ENCODE measurements at regions not wholly inside any gene's neighbourhood (a gene's known extent, or its start where the extent isn't known, plus 50 kb on each side); places are given as distances from the start of the nearest gene placed in this dataset.

DNA sequence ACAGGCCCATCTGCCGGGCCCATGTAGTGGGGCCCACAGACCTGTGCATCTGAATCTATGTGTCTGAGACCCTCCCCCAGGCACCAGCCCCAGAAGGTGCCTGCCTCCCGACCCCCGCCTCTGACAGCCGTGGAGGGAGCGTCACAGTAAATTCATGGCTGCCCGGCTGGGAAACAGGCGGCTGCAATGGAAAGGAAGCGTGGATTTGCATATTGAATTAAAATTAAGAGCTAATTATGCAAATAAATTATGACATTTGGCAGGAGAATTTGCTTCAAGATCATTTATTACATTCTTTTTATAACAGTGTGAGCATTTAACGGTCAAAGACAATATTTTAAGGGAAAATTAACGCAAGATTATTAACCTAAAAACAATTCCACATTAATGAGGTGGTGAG, 92.3 kb downstream of the HIF1AN start:
- Histone ChIP-seq H3K9me3 (ENCODE audit: control insufficient read depth in 1 of 2, insufficient read depth in 1 of 2, low read depth in 1 of 2, low read length in 2 of 2) (no peaks in the 10 kb centered on the region), H3K36me3 (ENCODE audit: control insufficient read depth in 1 of 2, insufficient read depth in 2 of 2, low read length in 2 of 2) (no peaks in the 10 kb centered on the region), H3K27ac (ENCODE audit: low read depth, low read length) (no peak overlapping the region), H3K79me2 (ENCODE audit: insufficient read depth, low read length) (no peaks in the 10 kb centered on the region), H3K9me2 (ENCODE audit: insufficient read depth) (no peaks in the 10 kb centered on the region), H3K27me3 (ENCODE audit: insufficient read depth, low read length) (no peaks in the 10 kb centered on the region; the same call in 1 of the 2 replicates), H4K20me1 (ENCODE audit: insufficient read depth) (no peaks in the 10 kb centered on the region), H3K4me1 (ENCODE audit: control insufficient read depth in 1 of 2, insufficient read depth in 2 of 2, low read length in 2 of 2) (no peaks in the 10 kb centered on the region; a peak in 1 of 4 replicates), H3K4me2 (ENCODE audit: low read length) (no peak overlapping the region), H2AFZ (ENCODE audit: low read depth, low read length, poor library complexity, severe bottlenecking) (no peak overlapping the region), H3K4me3 (replicated peaks in 1 of 2; ENCODE audit: low read depth in 1 of 2, low read length in 2 of 2) (no peak overlapping the region), H3K9ac (ENCODE audit: low read length) (no peak overlapping the region)
- POLR2A ChIA-PET, result no interaction called here
- DNase-seq (ENCODE audit: low read depth, low spot score) (no peak), ATAC-seq (no peak)
- RAD21 ChIA-PET (ENCODE audit: low non-redundant PET in 1 of 2, low total read pairs in 2 of 2, uncharacterized antibody in 2 of 2, unreplicated experiment in 2 of 2), result no interaction called here
- CTCF ChIA-PET, result interaction anchor here (1.8 kb wide), 1 partner anchor 9 kb away, joined by 7 read pairs; no protein-coding TSS in a partner anchor
- TF ChIP-seq SRF (IDR thresholded peaks at IDR 0.05; ENCODE audit: low read depth) (no peak), ELF1 (IDR thresholded peaks at IDR 0.05; ENCODE audit: borderline replicate concordance, low read depth) (no peak), EGR1 (IDR thresholded peaks at IDR 0.05; ENCODE audit: low read depth) (no peak), CEBPB (IDR thresholded peaks at IDR 0.05; ENCODE audit: low read depth) (no peak), SIN3A (IDR thresholded peaks at IDR 0.05; ENCODE audit: low read depth) (no peak), TCF7L2 (IDR thresholded peaks at IDR 0.05; ENCODE audit: borderline replicate concordance, extremely low read depth, insufficient read depth, insufficient read length) (no peak), ZFX (IDR thresholded peaks at IDR 0.05) (no peak), EZH2 (IDR thresholded peaks at IDR 0.05) (no peak), POLR2AphosphoS5 (IDR thresholded peaks at IDR 0.05; ENCODE audit: low read depth, low read length) (no peak), CBX3 (IDR thresholded peaks at IDR 0.05; ENCODE audit: low read depth) (no peak), YY1 (IDR thresholded peaks at IDR 0.05; ENCODE audit: extremely low read depth, insufficient replicate concordance, low read depth, low read length) (no peak), ZNF274 (IDR thresholded peaks at IDR 0.05; ENCODE audit: low read depth, low read length) (no peak)
- no TSS peak for BruUV-seq (replicated peaks)
- intact Hi-C loops (cut with micrococcal nuclease), result no loop called here

DNA sequence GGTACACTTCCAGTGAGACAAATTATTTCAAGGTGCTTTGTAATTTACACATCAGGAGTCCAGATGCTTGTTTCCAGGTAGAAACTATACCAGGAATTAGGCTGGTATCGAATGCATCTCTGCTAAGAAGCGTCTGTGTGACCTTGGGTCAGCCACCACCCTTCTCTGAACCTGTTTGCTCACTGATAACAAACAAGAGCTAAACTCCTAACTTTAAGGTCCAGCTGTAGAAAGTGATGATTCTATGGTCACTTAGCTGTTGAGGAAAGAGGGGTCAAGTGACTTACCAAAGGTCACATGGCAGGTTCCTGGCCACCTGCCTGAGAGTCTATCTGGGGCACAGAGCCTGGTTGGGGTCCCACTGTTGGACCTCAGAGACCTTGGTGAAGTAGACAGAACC, 95.4 kb downstream of the HIF1AN start:
- H2AFZ ChIP-seq (ENCODE audit: low read depth, low read length, poor library complexity, severe bottlenecking), result no peak overlapping the region
- H3K4me1 ChIP-seq (ENCODE audit: control insufficient read depth in 1 of 2, insufficient read depth in 2 of 2, low read length in 2 of 2), result no peaks in the 10 kb centered on the region
- H3K9me3 ChIP-seq (ENCODE audit: control insufficient read depth in 1 of 2, insufficient read depth in 1 of 2, low read depth in 1 of 2, low read length in 2 of 2), result no peaks in the 10 kb centered on the region
- H4K20me1 ChIP-seq (ENCODE audit: insufficient read depth), result no peaks in the 10 kb centered on the region
- no TSS peak for BruUV-seq (replicated peaks)
- ChIA-PET POLR2A (no interaction called here), CTCF (interaction anchor here (1.1 kb wide), 1 partner anchor 62 kb away, joined by 3 read pairs; no protein-coding TSS in a partner anchor), RAD21 (ENCODE audit: low non-redundant PET in 1 of 2, low total read pairs in 2 of 2, uncharacterized antibody in 2 of 2, unreplicated experiment in 2 of 2) (no interaction called here)
- no peak overlapping the region for H3K4me2 ChIP-seq (ENCODE audit: low read length)
- intact Hi-C loops (cut with micrococcal nuclease), result no loop called here
- no peaks in the 10 kb centered on the region for H3K9me2 ChIP-seq (ENCODE audit: insufficient read depth)
- no peaks in the 10 kb centered on the region for H3K79me2 ChIP-seq (ENCODE audit: insufficient read depth, low read length)
- no peak for DNase-seq (ENCODE audit: low read depth, low spot score)
- no peak overlapping the region for H3K4me3 ChIP-seq (replicated peaks in 1 of 2; ENCODE audit: low read depth in 1 of 2, low read length in 2 of 2)
- H3K9ac ChIP-seq (ENCODE audit: low read length), result no peak overlapping the region
- no peak for ATAC-seq
- H3K27me3 ChIP-seq (ENCODE audit: insufficient read depth, low read length), result no peaks in the 10 kb centered on the region
- no peaks in the 10 kb centered on the region for H3K36me3 ChIP-seq (ENCODE audit: control insufficient read depth in 1 of 2, insufficient read depth in 2 of 2, low read length in 2 of 2)
- H3K27ac ChIP-seq (ENCODE audit: low read depth, low read length), result no peak overlapping the region
- no peak for TF ChIP-seq TCF7L2 (IDR thresholded peaks at IDR 0.05; ENCODE audit: borderline replicate concordance, extremely low read depth, insufficient read depth, insufficient read length)
- TF ChIP-seq, protein P1, sequence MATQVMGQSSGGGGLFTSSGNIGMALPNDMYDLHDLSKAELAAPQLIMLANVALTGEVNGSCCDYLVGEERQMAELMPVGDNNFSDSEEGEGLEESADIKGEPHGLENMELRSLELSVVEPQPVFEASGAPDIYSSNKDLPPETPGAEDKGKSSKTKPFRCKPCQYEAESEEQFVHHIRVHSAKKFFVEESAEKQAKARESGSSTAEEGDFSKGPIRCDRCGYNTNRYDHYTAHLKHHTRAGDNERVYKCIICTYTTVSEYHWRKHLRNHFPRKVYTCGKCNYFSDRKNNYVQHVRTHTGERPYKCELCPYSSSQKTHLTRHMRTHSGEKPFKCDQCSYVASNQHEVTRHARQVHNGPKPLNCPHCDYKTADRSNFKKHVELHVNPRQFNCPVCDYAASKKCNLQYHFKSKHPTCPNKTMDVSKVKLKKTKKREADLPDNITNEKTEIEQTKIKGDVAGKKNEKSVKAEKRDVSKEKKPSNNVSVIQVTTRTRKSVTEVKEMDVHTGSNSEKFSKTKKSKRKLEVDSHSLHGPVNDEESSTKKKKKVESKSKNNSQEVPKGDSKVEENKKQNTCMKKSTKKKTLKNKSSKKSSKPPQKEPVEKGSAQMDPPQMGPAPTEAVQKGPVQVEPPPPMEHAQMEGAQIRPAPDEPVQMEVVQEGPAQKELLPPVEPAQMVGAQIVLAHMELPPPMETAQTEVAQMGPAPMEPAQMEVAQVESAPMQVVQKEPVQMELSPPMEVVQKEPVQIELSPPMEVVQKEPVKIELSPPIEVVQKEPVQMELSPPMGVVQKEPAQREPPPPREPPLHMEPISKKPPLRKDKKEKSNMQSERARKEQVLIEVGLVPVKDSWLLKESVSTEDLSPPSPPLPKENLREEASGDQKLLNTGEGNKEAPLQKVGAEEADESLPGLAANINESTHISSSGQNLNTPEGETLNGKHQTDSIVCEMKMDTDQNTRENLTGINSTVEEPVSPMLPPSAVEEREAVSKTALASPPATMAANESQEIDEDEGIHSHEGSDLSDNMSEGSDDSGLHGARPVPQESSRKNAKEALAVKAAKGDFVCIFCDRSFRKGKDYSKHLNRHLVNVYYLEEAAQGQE (IDR thresholded peaks at IDR 0.05; ENCODE audit: low read depth), result no peak
- TF ChIP-seq, protein P2, sequence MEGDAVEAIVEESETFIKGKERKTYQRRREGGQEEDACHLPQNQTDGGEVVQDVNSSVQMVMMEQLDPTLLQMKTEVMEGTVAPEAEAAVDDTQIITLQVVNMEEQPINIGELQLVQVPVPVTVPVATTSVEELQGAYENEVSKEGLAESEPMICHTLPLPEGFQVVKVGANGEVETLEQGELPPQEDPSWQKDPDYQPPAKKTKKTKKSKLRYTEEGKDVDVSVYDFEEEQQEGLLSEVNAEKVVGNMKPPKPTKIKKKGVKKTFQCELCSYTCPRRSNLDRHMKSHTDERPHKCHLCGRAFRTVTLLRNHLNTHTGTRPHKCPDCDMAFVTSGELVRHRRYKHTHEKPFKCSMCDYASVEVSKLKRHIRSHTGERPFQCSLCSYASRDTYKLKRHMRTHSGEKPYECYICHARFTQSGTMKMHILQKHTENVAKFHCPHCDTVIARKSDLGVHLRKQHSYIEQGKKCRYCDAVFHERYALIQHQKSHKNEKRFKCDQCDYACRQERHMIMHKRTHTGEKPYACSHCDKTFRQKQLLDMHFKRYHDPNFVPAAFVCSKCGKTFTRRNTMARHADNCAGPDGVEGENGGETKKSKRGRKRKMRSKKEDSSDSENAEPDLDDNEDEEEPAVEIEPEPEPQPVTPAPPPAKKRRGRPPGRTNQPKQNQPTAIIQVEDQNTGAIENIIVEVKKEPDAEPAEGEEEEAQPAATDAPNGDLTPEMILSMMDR (IDR thresholded peaks at IDR 0.05 in 2 of 3, conservative IDR thresholded peaks at IDR 0.05 in 1 of 3; ENCODE audit: borderline replicate concordance in 1 of 3, insufficient read depth in 1 of 3, low read depth in 2 of 3, low read length in 2 of 3), result no peak
- TF ChIP-seq CBX3 (IDR thresholded peaks at IDR 0.05; ENCODE audit: low read depth), result no peak
- TF ChIP-seq FOSL1 (IDR thresholded peaks at IDR 0.05; ENCODE audit: low read depth), result no peak
- TF ChIP-seq JUND (IDR thresholded peaks at IDR 0.05), result no peak
- TF ChIP-seq ZNF274 (IDR thresholded peaks at IDR 0.05; ENCODE audit: low read depth, low read length), result no peak
- no peak for TF ChIP-seq POLR2A (IDR thresholded peaks at IDR 0.05; ENCODE audit: borderline replicate concordance, extremely low read depth, insufficient read depth, insufficient read length)
- TF ChIP-seq ELF1 (IDR thresholded peaks at IDR 0.05; ENCODE audit: borderline replicate concordance, low read depth), result no peak
- no peak for TF ChIP-seq EZH2phosphoT487 (IDR thresholded peaks at IDR 0.05; ENCODE audit: borderline replicate concordance)

Data from HCT116 (cell line).